Anterior cingulate cortex (tissue), 58 donors: ENCODE measurements at regions not wholly inside any gene's neighbourhood (a gene's known extent, or its start where the extent isn't known, plus 50 kb on each side); places are given as distances from the start of the nearest gene placed in this dataset.
A peak's percentile ranks its signal among the peaks of the same experiment; 100 is the strongest.
"Not testable (repeated sequence)": the region's sequence is repeated elsewhere in the genome, so short reads cannot be mapped to it uniquely, and the experiment has no call there.

Experiments used
- DNase-seq, 58 donors: peaks; one replicate each; lab custom pipeline; 2025; lab: John Stamatoyannopoulos, UW

- DNase-seq = no peak
Observed at GRCh38 chr4:72887152-72887551, 182.4 kb downstream of the COX18 start.

- DNase-seq = no peak
Observed at GRCh38 chr4:72886602-72887001, 182.9 kb downstream of the COX18 start.

DNA sequence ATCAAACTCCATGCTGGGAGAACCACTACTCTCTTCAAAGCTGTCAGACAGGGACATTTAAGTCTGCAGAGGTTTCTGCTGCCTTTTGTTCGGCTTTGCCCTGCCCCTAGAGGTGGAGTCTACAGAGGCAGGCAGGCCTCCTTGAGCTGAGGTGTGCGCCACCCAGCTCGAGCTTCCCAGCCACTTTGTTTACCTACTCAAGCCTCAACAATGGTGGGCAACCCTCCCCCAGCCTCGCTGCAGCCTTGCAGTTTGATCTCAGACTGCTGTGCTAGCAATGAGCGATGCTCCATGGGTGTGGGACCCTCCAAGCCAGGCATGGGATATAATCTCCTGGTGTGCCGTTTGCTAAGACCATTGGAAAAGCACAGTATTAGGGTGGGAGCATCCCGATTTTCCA lies 185.3 kb downstream of the COX18 start:
- DNase-seq = not testable (repeated sequence)

GRCh38 chr4:72876946-72877345 lies 192.6 kb downstream of the COX18 start:
- DNase-seq = peak in 1 of 58 donors; percentile 7

DNA sequence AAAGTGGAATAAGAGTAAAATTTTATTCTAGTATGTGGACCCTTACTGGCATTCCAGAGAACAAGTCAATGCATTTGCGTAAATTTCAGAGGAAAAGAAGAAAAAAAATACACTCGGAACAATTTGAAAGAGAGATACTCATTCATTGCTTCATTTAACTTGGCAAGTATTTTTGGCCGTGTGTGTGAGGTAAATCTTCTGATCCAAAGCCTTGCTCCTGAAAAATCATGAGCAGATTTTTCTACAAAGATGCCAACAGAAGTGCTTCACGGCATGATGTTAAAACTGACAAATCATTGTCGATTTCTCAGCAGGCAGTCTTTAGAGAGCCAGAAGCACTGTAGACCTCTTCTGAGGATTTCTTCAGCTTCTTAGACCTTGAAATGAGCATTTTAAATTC lies 194.0 kb downstream of the COX18 start:
- DNase-seq = no peak

DNA sequence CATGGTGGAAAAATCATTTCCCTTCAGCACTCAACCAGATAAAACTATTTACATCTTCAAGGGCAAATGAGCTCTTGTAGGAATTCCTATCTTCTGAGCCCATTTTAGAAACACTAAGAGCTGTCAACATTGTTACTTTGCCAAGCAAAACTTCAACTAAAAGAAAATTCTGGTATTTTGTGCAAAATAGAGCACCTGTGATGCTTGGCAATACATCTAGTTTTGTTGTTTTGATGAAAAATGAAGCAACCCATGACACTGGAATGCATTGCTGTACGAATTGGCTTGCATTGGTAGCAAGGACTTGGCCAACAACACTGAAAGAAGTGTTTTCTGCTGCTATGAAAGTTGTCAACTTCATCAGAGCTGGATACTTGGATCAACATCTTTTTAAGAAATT lies 194.4 kb downstream of the COX18 start:
- DNase-seq = no peak

DNA sequence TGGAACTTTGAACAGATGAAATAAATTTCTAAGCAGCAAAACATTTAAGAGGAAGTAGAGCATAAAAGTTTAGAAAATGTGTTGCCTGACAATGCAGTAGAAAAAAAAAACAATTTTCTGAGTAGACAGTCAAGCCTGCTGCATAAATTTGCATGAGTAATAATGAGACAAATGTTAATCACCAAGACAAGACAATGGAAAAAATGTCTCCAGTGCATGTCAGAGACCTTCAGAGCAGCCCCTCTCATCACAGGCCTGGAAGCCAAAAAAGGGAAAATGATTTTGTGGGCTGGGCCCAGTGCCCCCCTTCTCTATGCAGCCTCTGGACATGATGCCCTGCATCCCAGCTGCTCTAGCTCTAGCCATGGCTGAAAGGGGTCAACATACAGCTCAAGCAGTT lies 204.6 kb downstream of the COX18 start:
- DNase-seq = no peak

DNA sequence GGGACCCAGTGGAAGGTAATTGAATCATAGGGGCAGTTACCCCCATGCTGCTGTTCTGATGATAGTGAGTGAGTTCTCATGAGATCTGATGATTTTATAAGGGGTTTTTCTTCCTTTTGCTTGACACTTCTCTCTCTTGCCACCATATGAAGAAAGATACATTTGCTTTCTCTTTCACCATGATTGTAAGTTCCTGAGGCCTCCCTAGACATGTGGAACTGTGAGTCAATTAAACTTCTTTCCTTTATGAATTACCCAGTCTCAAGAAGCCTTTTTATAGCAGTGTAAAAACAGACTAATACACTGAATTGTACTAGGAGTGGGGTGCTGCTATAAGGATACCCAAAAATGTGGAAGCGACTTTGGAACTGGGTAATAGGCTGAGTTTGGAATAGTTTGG lies 205.2 kb downstream of the COX18 start:
- DNase-seq = not testable (repeated sequence)

GRCh38 chr4:72860766-72861165 lies 208.8 kb downstream of the COX18 start:
- DNase-seq = no peak

GRCh38 chr4:72858328-72858727 lies 211.2 kb downstream of the COX18 start:
- no peak for DNase-seq

DNA sequence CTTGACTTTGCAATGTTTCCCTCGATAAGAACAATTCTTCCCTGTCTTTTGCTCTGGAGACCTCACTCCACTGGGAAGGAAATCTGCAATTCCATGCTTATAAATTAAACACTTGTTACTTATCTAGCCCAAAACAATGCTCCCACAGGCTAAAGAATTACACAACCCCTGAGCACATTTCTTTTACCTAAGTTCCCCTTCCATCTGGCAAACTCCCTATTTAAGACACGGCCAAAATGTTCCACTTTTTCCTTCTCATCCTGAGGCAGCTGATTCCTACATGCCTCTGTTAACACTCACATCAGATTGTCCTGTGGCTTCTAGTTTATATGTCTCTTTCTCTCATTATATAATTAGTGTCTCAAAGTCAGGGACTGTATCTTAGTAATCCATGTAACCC lies 211.7 kb downstream of the COX18 start:
- no peak for DNase-seq

DNA sequence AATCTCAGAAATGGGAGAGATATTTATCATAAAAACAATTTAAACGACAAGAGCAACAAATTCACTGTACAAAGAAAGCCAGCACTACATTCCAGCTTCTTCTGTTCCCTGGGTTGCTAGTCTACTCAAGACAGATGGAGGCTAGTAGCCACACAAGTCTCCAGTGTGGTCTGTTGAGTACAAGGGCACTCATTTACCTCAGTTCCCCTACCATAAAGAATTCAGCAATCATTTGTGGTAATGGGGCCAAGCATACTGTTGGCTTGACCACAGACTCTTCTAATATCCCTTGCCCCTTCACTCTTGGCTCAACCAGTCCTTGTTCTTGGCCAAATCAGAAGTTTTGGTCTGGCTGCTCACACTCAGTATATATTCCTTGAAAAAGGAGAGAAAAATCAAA lies 212.3 kb downstream of the COX18 start:
- DNase-seq = no peak

DNA sequence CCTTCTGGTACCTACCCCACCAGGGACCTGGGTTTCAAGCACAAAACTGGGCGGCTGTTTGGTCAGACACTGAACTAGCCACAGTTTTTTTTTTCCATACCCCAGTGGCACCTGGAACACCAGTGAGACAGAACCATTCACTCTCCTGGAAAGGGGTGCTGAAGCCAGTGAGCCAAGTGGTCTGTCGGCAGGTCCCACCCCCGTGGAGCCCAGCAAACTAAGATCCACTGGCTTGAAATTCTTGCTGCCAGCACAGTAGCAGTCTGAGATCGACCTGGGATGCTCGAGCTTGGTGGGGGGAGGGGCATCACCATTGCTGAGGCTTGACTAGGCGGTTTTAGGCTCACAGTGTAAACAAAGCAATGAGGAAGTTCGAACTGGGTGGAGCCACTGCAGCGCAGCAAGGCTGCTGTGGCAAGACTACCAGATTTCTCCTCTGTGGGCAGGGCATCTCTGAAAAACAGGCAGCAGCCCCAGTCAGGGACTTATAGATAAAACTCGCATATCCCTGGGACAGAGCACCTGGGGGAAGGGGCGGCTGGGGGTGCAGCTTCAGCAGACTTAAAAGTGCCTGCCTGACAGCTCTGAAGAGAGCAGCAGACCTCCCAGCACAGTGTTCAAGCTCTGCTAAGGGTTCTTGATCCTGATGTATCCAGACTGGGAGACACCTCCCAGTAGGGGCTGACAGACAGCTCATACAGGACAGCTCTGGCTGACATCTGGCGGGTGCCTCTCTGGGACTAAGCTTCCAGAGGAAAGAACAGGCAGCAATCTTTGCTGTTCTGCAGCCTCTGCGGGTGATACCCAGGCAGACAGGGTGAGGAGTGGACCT lies 223.0 kb downstream of the COX18 start:
- no peak for DNase-seq

DNA sequence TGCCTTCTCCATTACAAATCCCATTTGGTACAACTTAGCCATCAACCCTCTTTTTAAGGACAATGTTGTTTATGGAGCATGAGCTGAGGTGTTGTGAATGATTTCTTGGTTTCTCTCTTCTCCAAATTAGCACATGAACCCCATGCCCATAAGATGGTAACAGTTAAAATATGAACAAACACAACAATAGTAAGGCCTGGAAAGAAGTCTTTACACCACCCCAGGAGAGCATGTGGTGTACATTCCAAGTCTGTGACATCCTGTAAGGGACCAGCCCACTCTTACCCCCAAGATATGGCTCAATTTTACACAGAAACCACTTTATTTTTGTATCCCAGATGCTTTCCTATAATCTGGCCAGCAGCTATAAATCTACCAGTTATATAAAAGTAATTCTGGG lies 226.1 kb downstream of the COX18 start:
- DNase-seq = no peak

GRCh38 chr4:72842323-72842722 lies 227.2 kb downstream of the COX18 start:
- DNase-seq = no peak

GRCh38 chr4:72840166-72840565 lies 229.3 kb downstream of the COX18 start:
- not testable (repeated sequence) for DNase-seq

GRCh38 chr4:72828864-72829263 lies 240.7 kb downstream of the COX18 start:
- DNase-seq = no peak

- DNase-seq = no peak
Observed at GRCh38 chr4:72827968-72828367, 241.5 kb downstream of the COX18 start.

DNA sequence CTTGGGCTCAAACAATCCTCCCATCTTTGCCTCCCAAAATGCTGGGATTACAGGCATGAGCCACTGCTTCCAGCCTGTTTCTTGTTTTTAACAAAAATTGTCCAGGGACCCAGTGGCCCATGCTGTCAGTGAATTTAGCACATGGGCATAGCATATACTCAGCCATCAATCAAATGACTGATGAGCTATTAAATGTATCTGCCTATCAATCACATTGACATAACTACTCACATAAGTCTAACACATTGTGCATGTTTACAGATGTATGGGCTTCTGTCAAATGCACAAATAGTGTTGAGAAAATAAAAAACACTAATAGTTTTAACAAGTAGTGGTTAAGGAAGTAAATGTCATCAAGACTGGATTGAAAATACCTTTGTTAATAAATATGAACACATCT lies 249.4 kb downstream of the COX18 start:
- no peak for DNase-seq

DNA sequence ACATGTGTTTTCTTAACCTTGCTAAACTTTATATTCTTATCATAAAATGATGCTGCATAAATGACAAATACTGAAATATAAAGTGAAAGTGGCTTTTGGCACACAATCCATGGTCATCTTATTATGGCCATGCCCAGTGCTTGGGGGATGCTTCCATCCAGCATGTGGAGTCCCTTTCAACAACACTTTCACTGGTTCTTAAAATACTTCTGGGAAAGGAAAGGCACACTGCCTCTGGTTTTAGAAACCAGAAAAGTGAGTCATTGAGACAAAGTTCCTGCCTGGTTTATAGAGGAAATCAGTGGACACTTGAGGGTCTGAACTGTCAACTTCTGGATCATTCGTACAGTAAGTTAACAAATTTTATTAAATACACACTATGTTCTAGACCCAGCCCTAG lies 248.0 kb upstream of the ADAMTS3 start:
- no peak for DNase-seq

GRCh38 chr4:72814241-72814640 lies 245.2 kb upstream of the ADAMTS3 start:
- DNase-seq = no peak

- no peak for DNase-seq
Observed at GRCh38 chr4:72809208-72809607, 240.2 kb upstream of the ADAMTS3 start.

- DNase-seq = no peak
Observed at GRCh38 chr4:72805284-72805683, 236.3 kb upstream of the ADAMTS3 start.
